ENCODE measurements at regions not wholly inside any gene's neighbourhood (a gene's known extent, or its start where the extent isn't known, plus 50 kb on each side); places are given as distances from the start of the nearest gene placed in this dataset.

GRCh38 chr13:61761690-61762089, 346.0 kb upstream of the PCDH20 start:
- Mint-ChIP-seq H3K4me3 (no peak overlapping the region), H3K27me3 (ENCODE audit: low read depth, poor library complexity) (no peaks in the 10 kb centered on the region), H3K9me3 (peaks cover 4% of the 10 kb centered on the region), H3K27ac (no peak overlapping the region), H3K36me3 (ENCODE audit: low read depth) (no peaks in the 10 kb centered on the region), H3K4me1 (no peaks in the 10 kb centered on the region)
- TF ChIP-seq, protein P1, sequence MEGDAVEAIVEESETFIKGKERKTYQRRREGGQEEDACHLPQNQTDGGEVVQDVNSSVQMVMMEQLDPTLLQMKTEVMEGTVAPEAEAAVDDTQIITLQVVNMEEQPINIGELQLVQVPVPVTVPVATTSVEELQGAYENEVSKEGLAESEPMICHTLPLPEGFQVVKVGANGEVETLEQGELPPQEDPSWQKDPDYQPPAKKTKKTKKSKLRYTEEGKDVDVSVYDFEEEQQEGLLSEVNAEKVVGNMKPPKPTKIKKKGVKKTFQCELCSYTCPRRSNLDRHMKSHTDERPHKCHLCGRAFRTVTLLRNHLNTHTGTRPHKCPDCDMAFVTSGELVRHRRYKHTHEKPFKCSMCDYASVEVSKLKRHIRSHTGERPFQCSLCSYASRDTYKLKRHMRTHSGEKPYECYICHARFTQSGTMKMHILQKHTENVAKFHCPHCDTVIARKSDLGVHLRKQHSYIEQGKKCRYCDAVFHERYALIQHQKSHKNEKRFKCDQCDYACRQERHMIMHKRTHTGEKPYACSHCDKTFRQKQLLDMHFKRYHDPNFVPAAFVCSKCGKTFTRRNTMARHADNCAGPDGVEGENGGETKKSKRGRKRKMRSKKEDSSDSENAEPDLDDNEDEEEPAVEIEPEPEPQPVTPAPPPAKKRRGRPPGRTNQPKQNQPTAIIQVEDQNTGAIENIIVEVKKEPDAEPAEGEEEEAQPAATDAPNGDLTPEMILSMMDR (IDR thresholded peaks at IDR 0.05) = no peak
- DNase-seq = no peak

GRCh38 chr13:61760102-61760501, 344.5 kb upstream of the PCDH20 start:
- no peak overlapping the region for H3K27ac Mint-ChIP-seq
- no peak for DNase-seq
- no peak overlapping the region for H3K4me3 Mint-ChIP-seq
- peaks cover 3% of the 10 kb centered on the region for H3K27me3 Mint-ChIP-seq (ENCODE audit: low read depth, poor library complexity)
- no peaks in the 10 kb centered on the region for H3K4me1 Mint-ChIP-seq
- TF ChIP-seq, protein P1 (IDR thresholded peaks at IDR 0.05) = no peak
- H3K9me3 Mint-ChIP-seq = peaks cover 20% of the 10 kb centered on the region
- no peaks in the 10 kb centered on the region for H3K36me3 Mint-ChIP-seq (ENCODE audit: low read depth)

DNA sequence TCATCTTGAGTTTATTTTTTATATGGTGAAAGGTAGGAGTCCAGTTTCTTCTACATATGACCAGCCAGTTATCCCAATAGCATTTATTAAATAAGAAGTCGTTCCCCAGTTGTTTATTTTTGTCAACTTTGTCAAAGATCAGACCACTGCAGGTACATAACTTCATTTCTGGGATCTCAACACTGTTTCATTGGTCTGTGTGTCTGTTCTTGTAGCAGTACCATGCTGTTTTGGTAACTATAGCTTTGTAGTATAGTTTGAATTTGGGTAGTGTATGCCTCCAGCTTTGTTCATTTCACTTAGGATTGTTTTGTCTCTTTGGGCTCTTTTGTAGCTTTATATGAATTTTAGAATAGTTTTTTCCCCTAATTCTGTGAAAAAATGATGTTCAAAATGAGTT, 340.4 kb upstream of the PCDH20 start:
- TF ChIP-seq, protein P1 (IDR thresholded peaks at IDR 0.05) = no peak
- Mint-ChIP-seq H3K27ac (no peak overlapping the region), H3K27me3 (ENCODE audit: low read depth, poor library complexity) (peaks cover 5% of the 10 kb centered on the region), H3K36me3 (ENCODE audit: low read depth) (no peaks in the 10 kb centered on the region), H3K4me1 (no peaks in the 10 kb centered on the region), H3K9me3 (peaks cover 20% of the 10 kb centered on the region), H3K4me3 (no peak overlapping the region)
- no peak for DNase-seq

DNA sequence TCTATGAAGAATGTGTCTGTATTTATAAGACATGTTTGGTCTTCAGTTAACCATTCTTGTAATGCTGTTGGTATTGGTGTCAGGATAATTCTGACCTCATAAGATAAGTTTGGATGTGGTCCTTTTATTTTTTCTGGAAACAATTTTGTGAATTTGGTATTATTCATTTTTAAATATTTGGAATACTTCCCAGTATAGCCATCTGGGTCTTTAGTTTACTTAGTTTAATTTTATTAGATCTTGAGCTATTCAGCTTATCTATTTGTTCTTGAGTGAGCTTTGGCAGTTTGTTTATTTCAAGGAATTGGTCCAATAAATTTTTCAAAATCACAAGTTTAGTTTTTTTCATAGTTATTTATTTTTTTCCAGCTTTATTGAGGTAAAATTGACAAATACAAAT, 335.4 kb upstream of the PCDH20 start:
- TF ChIP-seq, protein P1 (IDR thresholded peaks at IDR 0.05) = no peak
- DNase-seq = no peak

DNA sequence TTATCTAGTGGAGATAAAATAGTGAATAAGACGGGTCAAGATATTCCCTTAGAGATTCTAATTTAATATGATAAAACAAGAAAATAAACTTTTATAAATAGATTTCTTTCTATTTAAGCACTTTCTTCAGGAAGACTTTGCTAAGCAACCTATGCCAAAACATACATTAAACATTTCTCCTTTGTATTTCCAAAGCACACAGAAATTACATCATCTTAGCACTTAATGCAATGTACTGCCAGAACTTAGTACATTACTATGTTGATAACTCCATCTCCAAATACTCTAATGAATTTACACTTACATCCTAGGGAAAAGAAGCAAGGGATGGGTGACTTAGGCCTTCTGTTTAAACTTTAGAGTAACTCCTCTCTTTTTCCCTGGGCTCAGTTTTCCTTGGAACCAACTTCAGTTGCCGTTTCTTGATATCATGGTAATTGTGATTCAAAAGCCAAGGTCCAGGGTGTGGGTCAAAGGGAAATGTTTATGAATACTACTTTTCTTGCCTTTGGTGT, 322.6 kb upstream of the PCDH20 start:
- H3K27me3 Mint-ChIP-seq (ENCODE audit: low read depth, poor library complexity) = no peaks in the 10 kb centered on the region
- DNase-seq = no peak
- H3K9me3 Mint-ChIP-seq = no peaks in the 10 kb centered on the region
- no peak overlapping the region for H3K4me3 Mint-ChIP-seq
- no peaks in the 10 kb centered on the region for H3K4me1 Mint-ChIP-seq
- no peaks in the 10 kb centered on the region for H3K36me3 Mint-ChIP-seq (ENCODE audit: low read depth)
- TF ChIP-seq, protein P1 (IDR thresholded peaks at IDR 0.05) = no peak
- H3K27ac Mint-ChIP-seq = no peak overlapping the region

More for the DNA sequence above, 335.4 kb upstream of the PCDH20 start:
- Mint-ChIP-seq H3K36me3 (ENCODE audit: low read depth) (no peaks in the 10 kb centered on the region), H3K9me3 (peaks cover 9% of the 10 kb centered on the region), H3K27me3 (ENCODE audit: low read depth, poor library complexity) (peaks cover 5% of the 10 kb centered on the region), H3K27ac (no peak overlapping the region), H3K4me1 (no peaks in the 10 kb centered on the region), H3K4me3 (no peak overlapping the region)

GRCh38 chr13:61734683-61735082, 319.0 kb upstream of the PCDH20 start:
- TF ChIP-seq, protein P1 (IDR thresholded peaks at IDR 0.05) = no peak
- Mint-ChIP-seq H3K27me3 (ENCODE audit: low read depth, poor library complexity) (no peaks in the 10 kb centered on the region), H3K36me3 (ENCODE audit: low read depth) (no peaks in the 10 kb centered on the region), H3K9me3 (no peaks in the 10 kb centered on the region), H3K27ac (no peak overlapping the region), H3K4me1 (no peaks in the 10 kb centered on the region), H3K4me3 (no peak overlapping the region)
- DNase-seq = no peak
